Liver (tissue), 8 donors: ENCODE measurements at regions not wholly inside any gene's neighbourhood (a gene's known extent, or its start where the extent isn't known, plus 50 kb on each side); places are given as distances from the start of the nearest gene placed in this dataset.

Experiments
- DNase-seq: peaks from one replicate; pipeline ENCODE4 v3.0.0-alpha.2; 2017; ENCODE audit warnings: low spot score
- H3K27ac ChIP-seq, 2 donors: one replicate each; pipeline ENCODE4 v1.7.0; 2013; ENCODE audit warnings: inconsistent platforms in 2 of 2, low read length in 2 of 2, control low read depth in 1 of 2, low read depth in 1 of 2, mild to moderate bottlenecking in 1 of 2
- H3K27me3 ChIP-seq, 4 donors: one replicate each; pipeline versions ENCODE4 v1.6.1 to v1.7.0; 2013; ENCODE audit warnings: low read length in 3 of 4, inconsistent platforms in 1 of 4, mild to moderate bottlenecking in 1 of 4, moderate library complexity in 1 of 4; ENCODE audit not compliant: control insufficient read depth in 4 of 4, insufficient read depth in 4 of 4
- H3K36me3 ChIP-seq, 4 donors: one replicate each; pipeline versions ENCODE4 v1.6.1 to v1.7.0; 2013; ENCODE audit warnings: low read length in 3 of 4, mild to moderate bottlenecking in 3 of 4, low read depth in 1 of 4, moderate library complexity in 1 of 4; ENCODE audit not compliant: control insufficient read depth in 4 of 4, insufficient read depth in 3 of 4
- H3K4me1 ChIP-seq, 4 donors: one replicate each; pipeline versions ENCODE4 v1.6.1 to v1.7.0; 2013; ENCODE audit warnings: low read length in 3 of 4, mild to moderate bottlenecking in 3 of 4, moderate library complexity in 1 of 4; ENCODE audit not compliant: control insufficient read depth in 4 of 4, insufficient read depth in 4 of 4
- H3K4me3 ChIP-seq, 3 donors: one replicate each; pipeline versions ENCODE4 v1.6.1 to v1.7.0; 2013; ENCODE audit warnings: low read length in 3 of 3, control low read depth in 1 of 3, low read depth in 1 of 3, mild to moderate bottlenecking in 1 of 3
- H3K9ac ChIP-seq, 2 donors: one replicate each; pipeline ENCODE4 v1.7.0; 2013; ENCODE audit warnings: low read length in 2 of 2, mild to moderate bottlenecking in 2 of 2, moderate library complexity in 2 of 2, control low read depth in 1 of 2, low read depth in 1 of 2
- H3K9me3 ChIP-seq, 4 donors: one replicate each; pipeline versions ENCODE4 v1.6.1 to v1.7.0; 2013; ENCODE audit warnings: low read length in 3 of 4; ENCODE audit not compliant: control insufficient read depth in 4 of 4
- ATF3 ChIP-seq: IDR thresholded peaks from 2 replicates; pipeline ENCODE4 v1.6.1; 2016; ENCODE audit warnings: antibody characterized with exemption
- CTCF ChIP-seq: fragments of 150-350 bp; IDR thresholded peaks from 2 replicates; pipeline ENCODE4 v1.5.1; 2017; ENCODE audit warnings: improper control_type of control experiment, low read depth, low read length; ENCODE audit not compliant: missing input control
- EGR1 ChIP-seq, 2 donors: IDR thresholded peaks; 2 replicates each; pipeline ENCODE4 v1.6.1; 2016 to 2018; ENCODE audit warnings: antibody characterized with exemption in 2 of 2, low read depth in 2 of 2
- FOXA1 ChIP-seq: IDR thresholded peaks from 2 replicates; pipeline ENCODE4 v1.6.1; 2016; ENCODE audit warnings: antibody characterized with exemption
- GABPA ChIP-seq, 2 donors: IDR thresholded peaks in 1 of 2; conservative IDR thresholded peaks in 1 of 2; 2 replicates each; pipeline ENCODE4 v1.6.1; 2016; ENCODE audit warnings: antibody characterized with exemption in 2 of 2, mild to moderate bottlenecking in 1 of 2, moderate library complexity in 1 of 2
- HNF4A ChIP-seq, 2 donors: conservative IDR thresholded peaks; 2 replicates each; pipeline ENCODE4 v1.6.1; 2016; ENCODE audit warnings: antibody characterized with exemption in 2 of 2, mild to moderate bottlenecking in 2 of 2
- JUND ChIP-seq, 2 donors: IDR thresholded peaks; 2 replicates each; pipeline ENCODE4 v1.6.1; 2016; ENCODE audit warnings: antibody characterized with exemption in 2 of 2
- MAX ChIP-seq: IDR thresholded peaks from 2 replicates; pipeline ENCODE4 v1.6.1; 2016; ENCODE audit warnings: antibody characterized with exemption
- RAD21 ChIP-seq, 2 donors: IDR thresholded peaks; 2 replicates each; pipeline ENCODE4 v1.6.1; 2016; ENCODE audit warnings: antibody characterized with exemption in 2 of 2, mild to moderate bottlenecking in 2 of 2
- REST ChIP-seq: IDR thresholded peaks from 2 replicates; pipeline ENCODE4 v1.6.1; 2016; ENCODE audit warnings: antibody characterized with exemption, mild to moderate bottlenecking
- RXRA ChIP-seq, 2 donors: IDR thresholded peaks; 2 replicates each; pipeline ENCODE4 v1.6.1; 2017 to 2018; ENCODE audit warnings: antibody characterized with exemption in 2 of 2, mild to moderate bottlenecking in 1 of 2
- TAF1 ChIP-seq: conservative IDR thresholded peaks from 2 replicates; pipeline ENCODE4 v1.6.1; 2016; ENCODE audit warnings: antibody characterized with exemption, mild to moderate bottlenecking
- YY1 ChIP-seq: IDR thresholded peaks from 2 replicates; pipeline ENCODE4 v1.6.1; 2016; ENCODE audit warnings: antibody characterized with exemption, mild to moderate bottlenecking
- WGBS: extraction: QIAGEN DNeasy Blood & Tissue Kit; methylation state at CpG from one replicate; pipeline ENCODE4 v1.1.7; 2013; 5-methylcytosine and 5-hydroxymethylcytosine counted together
- donor health status: healthy.
- donor health status: healthy.
- donor health status: healthy.
- donor health status: healthy.
- donor health status: healthy.

DNA sequence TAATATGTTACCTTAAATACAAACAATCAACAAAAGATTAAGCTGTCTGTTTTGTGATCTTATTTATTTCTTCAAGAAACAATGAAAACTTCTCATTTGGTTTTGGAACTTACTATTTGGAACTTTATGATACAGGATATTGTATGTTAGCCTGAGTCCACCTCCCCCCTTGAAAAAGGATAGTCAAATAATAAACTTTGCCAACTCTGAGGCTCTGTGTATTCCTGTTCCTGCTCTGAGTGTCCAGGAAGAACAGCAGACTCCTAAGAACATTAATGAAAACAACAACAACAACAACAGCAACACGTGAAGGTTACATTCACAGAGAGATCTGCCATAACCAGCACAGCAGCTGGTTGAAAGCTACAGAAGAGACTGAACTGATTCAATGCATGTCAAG lies 108.1 kb upstream of the AADACL2 start:
- no peaks in the 10 kb centered on the region for H3K36me3 ChIP-seq
- H3K9ac ChIP-seq: no peak overlapping the region
- H3K4me1 ChIP-seq: no peaks in the 10 kb centered on the region
- TF ChIP-seq EGR1 (IDR thresholded peaks at IDR 0.05; ENCODE audit: low read depth in 2 of 2): no peak
- TF ChIP-seq MAX: no peak
- TF ChIP-seq FOXA1: no peak
- no peak for TF ChIP-seq HNF4A (conservative IDR thresholded peaks at IDR 0.05)
- TF ChIP-seq GABPA (IDR thresholded peaks at IDR 0.05 in 1 of 2, conservative IDR thresholded peaks at IDR 0.05 in 1 of 2): no peak
- no peak for TF ChIP-seq ATF3
- no peak for TF ChIP-seq CTCF
- TF ChIP-seq TAF1: no peak
- no peak overlapping the region for H3K4me3 ChIP-seq
- no peaks in the 10 kb centered on the region for H3K27me3 ChIP-seq
- no peaks in the 10 kb centered on the region for H3K9me3 ChIP-seq
- H3K27ac ChIP-seq: no peak overlapping the region
- no peak for DNase-seq
- WGBS: 78% methylated on average over 1 of the region's 1 CpG

DNA sequence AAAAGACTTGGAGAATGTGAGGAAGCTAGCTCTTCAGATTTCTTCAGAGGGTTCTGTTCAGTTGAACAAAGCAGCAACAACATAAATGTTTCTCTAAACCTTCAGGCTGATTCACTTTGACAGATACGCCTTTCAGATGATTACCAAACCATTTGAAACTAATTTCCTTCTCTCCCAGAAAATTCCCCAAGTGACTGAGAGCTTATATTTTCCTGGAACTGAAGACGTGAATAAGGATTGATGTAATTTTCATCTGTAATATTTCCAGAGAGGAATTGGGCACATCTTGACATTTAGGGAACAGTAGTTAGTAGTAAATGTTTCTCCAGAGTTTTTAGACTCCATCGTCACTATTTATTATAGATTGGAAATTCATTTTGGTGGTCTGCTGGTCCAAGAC lies 108.6 kb upstream of the AADACL2 start:
- no peak for DNase-seq
- H3K9ac ChIP-seq: no peak overlapping the region
- H3K4me3 ChIP-seq: no peak overlapping the region
- no peaks in the 10 kb centered on the region for H3K9me3 ChIP-seq
- H3K4me1 ChIP-seq: no peaks in the 10 kb centered on the region
- TF ChIP-seq CTCF (no peak), RAD21 (IDR thresholded peaks at IDR 0.05) (no peak), ATF3 (no peak), YY1 (no peak), REST (no peak), FOXA1 (no peak), RXRA (IDR thresholded peaks at IDR 0.05) (no peak), TAF1 (no peak), JUND (IDR thresholded peaks at IDR 0.05) (no peak)
- no peaks in the 10 kb centered on the region for H3K27me3 ChIP-seq
- no peaks in the 10 kb centered on the region for H3K36me3 ChIP-seq
- WGBS: 92% methylated on average over 3 of the region's 3 CpGs
- H3K27ac ChIP-seq: no peak overlapping the region
